Keratinocyte (primary cell): ENCODE measurements at regions not wholly inside any gene's neighbourhood (a gene's known extent, or its start where the extent isn't known, plus 50 kb on each side); places are given as distances from the start of the nearest gene placed in this dataset.

ENCODE experiments used
- EZH2 ChIP-seq: IDR thresholded peaks from one replicate; pipeline ENCODE4 v1.6.1; 2012; ENCODE audit warnings: inconsistent platforms, mild to moderate bottlenecking, low read length, moderate library complexity
- TF ChIP-seq, protein P1 (sequence below), 3 experiments: IDR thresholded peaks in 1 of 3; conservative IDR thresholded peaks in 1 of 3; optimal IDR thresholded peaks in 1 of 3; 2 replicates in 2 of 3; 3 replicates in 1 of 3; pipeline versions ENCODE3 to v1.5.1; 2011; ENCODE audit warnings: low read length in 3 of 3, mild to moderate bottlenecking in 3 of 3, moderate library complexity in 2 of 3, control low read depth in 1 of 3, inconsistent platforms in 1 of 3; ENCODE audit not compliant: insufficient read depth in 2 of 3; ENCODE audit errors: extremely low read depth in 1 of 3

DNA sequence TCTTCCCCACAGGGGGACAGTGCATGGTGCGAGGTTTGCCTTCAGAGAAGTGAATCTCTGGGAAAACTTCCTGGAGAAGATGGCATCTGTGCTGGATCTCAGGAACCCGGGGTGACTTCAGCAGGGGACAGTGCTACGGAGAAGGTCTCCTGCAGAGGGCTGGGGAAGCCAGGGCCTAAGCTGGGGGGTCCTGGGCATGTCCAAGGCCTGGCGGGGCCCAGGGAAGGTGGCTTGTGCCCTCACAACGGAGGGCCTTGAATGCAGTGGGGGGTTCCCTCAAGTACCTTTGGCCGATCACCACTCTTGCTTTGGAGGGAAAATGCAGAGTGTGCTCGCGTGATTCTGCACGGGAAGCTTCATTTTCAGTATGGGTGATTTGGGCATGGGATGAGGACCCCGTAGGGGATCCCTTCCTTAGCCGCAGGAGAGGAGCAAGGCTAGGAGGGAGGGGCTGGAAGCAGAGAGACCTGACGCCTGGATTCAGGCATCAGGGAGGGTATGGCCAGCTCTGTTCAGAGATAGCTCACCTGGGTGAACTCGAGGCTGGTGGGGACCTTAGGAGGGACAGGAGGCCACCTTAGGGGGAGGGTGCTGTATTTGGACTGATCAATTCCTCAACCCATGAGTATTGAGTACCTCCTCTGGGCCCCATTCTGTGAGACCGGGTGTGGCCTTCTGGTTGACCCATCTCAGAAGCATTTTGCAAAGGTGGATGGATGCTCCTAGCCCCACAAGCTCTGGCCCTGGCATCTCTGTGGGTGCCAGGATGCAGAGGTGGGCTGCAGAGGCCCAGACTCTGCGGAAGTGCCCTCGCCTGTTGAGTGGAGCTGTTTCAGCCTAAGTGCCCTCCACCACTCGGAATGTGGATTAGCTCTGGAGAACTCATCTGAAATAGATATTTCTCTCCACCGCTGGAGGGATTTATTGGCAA is 529.4 kb downstream of the TBC1D22A start:
- no peak for TF ChIP-seq EZH2
- TF ChIP-seq, protein P1, sequence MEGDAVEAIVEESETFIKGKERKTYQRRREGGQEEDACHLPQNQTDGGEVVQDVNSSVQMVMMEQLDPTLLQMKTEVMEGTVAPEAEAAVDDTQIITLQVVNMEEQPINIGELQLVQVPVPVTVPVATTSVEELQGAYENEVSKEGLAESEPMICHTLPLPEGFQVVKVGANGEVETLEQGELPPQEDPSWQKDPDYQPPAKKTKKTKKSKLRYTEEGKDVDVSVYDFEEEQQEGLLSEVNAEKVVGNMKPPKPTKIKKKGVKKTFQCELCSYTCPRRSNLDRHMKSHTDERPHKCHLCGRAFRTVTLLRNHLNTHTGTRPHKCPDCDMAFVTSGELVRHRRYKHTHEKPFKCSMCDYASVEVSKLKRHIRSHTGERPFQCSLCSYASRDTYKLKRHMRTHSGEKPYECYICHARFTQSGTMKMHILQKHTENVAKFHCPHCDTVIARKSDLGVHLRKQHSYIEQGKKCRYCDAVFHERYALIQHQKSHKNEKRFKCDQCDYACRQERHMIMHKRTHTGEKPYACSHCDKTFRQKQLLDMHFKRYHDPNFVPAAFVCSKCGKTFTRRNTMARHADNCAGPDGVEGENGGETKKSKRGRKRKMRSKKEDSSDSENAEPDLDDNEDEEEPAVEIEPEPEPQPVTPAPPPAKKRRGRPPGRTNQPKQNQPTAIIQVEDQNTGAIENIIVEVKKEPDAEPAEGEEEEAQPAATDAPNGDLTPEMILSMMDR (optimal IDR thresholded peaks at IDR 0.05 in 1 of 3, IDR thresholded peaks at IDR 0.05 in 1 of 3, conservative IDR thresholded peaks at IDR 0.05 in 1 of 3; ENCODE audit: extremely low read depth in 1 of 3, insufficient read depth in 2 of 3, low read length in 3 of 3): no peak
